Stimulated activated memory B cell treated with anti-CD40 and anti-IgM and Interleukin-4, amounts not matched to agents 10 μg/mL and 1 μg/mL and 100 μg/mL, for 72 hours (primary cell): ENCODE measurements at regions not wholly inside any gene's neighbourhood (a gene's known extent, or its start where the extent isn't known, plus 50 kb on each side); places are given as distances from the start of the nearest gene placed in this dataset.
"Not testable (repeated sequence)": the region's sequence is repeated elsewhere in the genome, so short reads cannot be mapped to it uniquely, and the experiment has no call there.

Experiments used
- ATAC-seq: fragments of 150-1000 bp; cut with Tn5 transposase; 2 replicates; pipeline ENCODE4 v1.10.0; 2021
- H3K27ac Mint-ChIP-seq: one replicate; pipeline ENCODE4 v1.8.0; 2022; ENCODE audit warnings: mild to moderate bottlenecking, mixed read lengths
- H3K27me3 Mint-ChIP-seq: one replicate; pipeline ENCODE4 v1.8.0; 2022; ENCODE audit warnings: mixed read lengths
- H3K36me3 Mint-ChIP-seq: one replicate; pipeline ENCODE4 v1.8.0; 2022; ENCODE audit warnings: mixed read lengths
- H3K4me1 Mint-ChIP-seq: one replicate; pipeline ENCODE4 v1.8.0; 2022; ENCODE audit warnings: mixed read lengths
- H3K4me3 Mint-ChIP-seq: one replicate; pipeline ENCODE4 v1.8.0; 2022; ENCODE audit warnings: mild to moderate bottlenecking, moderate library complexity, mixed read lengths
- H3K9me3 Mint-ChIP-seq: one replicate; pipeline ENCODE4 v1.8.0; 2022; ENCODE audit warnings: mixed read lengths

- Mint-ChIP-seq H3K36me3 (no peaks in the 10 kb centered on the region), H3K9me3 (no peaks in the 10 kb centered on the region), H3K4me3 (no peak overlapping the region), H3K27ac (no peak overlapping the region), H3K4me1 (peaks cover 6% of the 10 kb centered on the region), H3K27me3 (peaks cover 8% of the 10 kb centered on the region)
- no peak for ATAC-seq
Measured at GRCh38 chr3:72515281-72515680, 333.0 kb downstream of the SHQ1 start.

- Mint-ChIP-seq H3K36me3 (no peaks in the 10 kb centered on the region), H3K9me3 (no peaks in the 10 kb centered on the region), H3K27me3 (peaks cover 17% of the 10 kb centered on the region), H3K4me3 (no peak overlapping the region), H3K4me1 (no peaks in the 10 kb centered on the region), H3K27ac (no peak overlapping the region)
- ATAC-seq: no peak
Measured at GRCh38 chr3:72510247-72510646, 338.0 kb downstream of the SHQ1 start.

DNA sequence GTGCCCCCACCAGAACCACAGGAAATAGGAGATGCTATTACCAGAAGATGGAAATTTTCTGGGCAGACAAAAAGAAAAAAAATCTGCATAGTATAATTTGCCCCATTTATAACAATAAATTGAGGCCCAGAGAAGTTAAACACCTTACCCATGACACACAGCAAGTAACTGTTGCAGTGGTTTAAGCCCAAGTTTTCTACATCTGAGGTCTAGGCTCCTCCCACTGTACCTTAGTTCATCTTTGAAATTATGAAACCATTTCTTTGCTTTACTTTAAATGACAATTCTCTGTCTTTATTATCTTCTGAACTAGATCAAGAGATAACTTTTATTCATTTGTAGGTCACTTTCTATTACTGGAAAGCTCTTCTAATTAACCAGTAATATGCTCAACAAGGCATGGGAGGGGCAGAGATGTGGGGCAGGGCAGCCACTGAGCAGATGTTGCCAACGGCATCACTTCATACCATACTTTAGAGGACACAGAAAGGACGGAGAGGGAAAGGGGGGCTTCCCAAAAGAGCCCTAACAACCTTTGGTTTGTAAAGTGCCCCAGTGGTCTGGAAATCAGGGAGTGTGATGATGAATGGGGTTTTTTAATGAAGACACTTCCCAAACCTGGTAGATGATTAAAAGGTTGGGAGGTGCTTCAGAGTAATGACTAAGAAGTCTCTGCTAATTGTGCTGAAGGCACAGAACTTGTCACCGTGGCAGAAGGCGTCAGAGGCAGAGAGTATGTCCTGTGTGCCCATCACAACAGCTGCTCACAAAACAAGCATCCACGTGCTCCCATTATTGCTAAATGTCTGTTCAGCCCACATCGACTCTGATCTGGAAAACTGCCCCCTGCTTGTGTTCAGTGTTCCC, 342.5 kb downstream of the SHQ1 start:
- H3K4me3 Mint-ChIP-seq: no peak overlapping the region
- H3K27ac Mint-ChIP-seq: no peak overlapping the region
- peaks cover 16% of the 10 kb centered on the region for H3K27me3 Mint-ChIP-seq
- ATAC-seq: no peak
- no peaks in the 10 kb centered on the region for H3K4me1 Mint-ChIP-seq
- no peaks in the 10 kb centered on the region for H3K36me3 Mint-ChIP-seq
- H3K9me3 Mint-ChIP-seq: no peaks in the 10 kb centered on the region

GRCh38 chr3:72497501-72497900, 350.7 kb downstream of the SHQ1 start:
- peaks cover 25% of the 10 kb centered on the region for H3K4me1 Mint-ChIP-seq
- H3K36me3 Mint-ChIP-seq, H3K4me3 Mint-ChIP-seq, ATAC-seq, H3K27me3 Mint-ChIP-seq: not testable (repeated sequence)
- peak overlapping the region; percentile 4 for H3K27ac Mint-ChIP-seq
- H3K9me3 Mint-ChIP-seq: peaks cover 13% of the 10 kb centered on the region

DNA sequence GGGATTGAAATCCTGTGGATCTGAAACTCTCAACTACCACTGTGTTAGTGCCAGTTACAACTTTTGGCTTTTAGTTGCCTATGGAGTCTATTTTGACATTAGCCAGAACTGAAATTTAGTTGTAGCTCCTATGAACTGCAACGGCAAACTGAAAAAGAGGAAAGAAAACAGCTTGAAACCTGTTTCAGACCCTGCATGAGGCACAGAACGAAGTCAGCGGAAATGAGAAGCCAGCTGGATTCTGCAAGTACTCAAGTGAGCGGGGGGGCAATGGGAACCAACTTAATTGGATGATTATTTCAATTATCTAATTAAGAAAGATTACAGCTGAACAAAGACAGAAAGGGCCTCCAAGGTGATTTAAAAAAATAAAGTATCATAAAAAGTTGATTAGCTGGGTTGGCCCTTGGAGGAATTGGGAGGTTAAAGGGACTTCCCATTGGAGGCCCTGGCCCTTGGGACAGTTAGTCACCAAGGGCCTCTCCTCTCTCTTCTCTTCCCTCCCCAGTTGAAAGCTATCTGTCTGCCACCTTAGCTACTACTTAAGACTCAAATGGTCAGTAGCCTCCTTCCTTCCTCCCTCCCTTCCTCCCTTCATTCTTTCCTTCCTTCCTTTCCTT, 352.1 kb downstream of the SHQ1 start:
- Mint-ChIP-seq H3K27ac (peak overlapping the region; percentile 4), H3K4me3 (no peak overlapping the region)

GRCh38 chr3:72494626-72495025, 353.6 kb downstream of the SHQ1 start:
- Mint-ChIP-seq H3K4me1 (peaks cover 42% of the 10 kb centered on the region), H3K27me3 (no peaks in the 10 kb centered on the region), H3K9me3 (peaks cover 13% of the 10 kb centered on the region), H3K4me3 (no peak overlapping the region), H3K36me3 (peaks cover 3% of the 10 kb centered on the region), H3K27ac (no peak overlapping the region)
- ATAC-seq: no peak

More for the DNA sequence above, 352.1 kb downstream of the SHQ1 start:
- peaks cover 33% of the 10 kb centered on the region for H3K4me1 Mint-ChIP-seq
- peak; percentile 78 for ATAC-seq
- H3K9me3 Mint-ChIP-seq: peaks cover 13% of the 10 kb centered on the region
- H3K36me3 Mint-ChIP-seq: peaks cover 3% of the 10 kb centered on the region
- H3K27me3 Mint-ChIP-seq: no peaks in the 10 kb centered on the region

DNA sequence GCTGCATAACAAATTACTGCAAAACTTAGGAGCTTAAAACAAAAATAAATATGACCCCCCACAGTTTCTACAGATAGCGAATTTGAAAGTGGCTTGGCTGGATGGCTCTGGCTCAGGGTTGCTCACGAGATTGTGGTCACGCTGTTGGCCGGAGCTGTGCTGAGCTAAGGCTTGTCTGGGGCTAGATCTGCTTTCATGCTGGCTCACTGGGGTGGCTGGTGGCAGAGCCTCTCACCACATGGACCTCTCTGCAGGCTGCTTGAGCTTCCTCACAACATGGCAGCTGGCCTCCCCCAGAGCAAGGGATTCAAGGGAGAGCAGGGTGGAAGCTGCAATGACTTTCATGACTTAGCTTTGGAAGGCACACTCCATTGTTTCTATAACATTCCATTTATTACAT, 354.1 kb downstream of the SHQ1 start:
- H3K36me3 Mint-ChIP-seq: peaks cover 3% of the 10 kb centered on the region
- H3K4me1 Mint-ChIP-seq: peaks cover 39% of the 10 kb centered on the region
- H3K27me3 Mint-ChIP-seq: no peaks in the 10 kb centered on the region
- ATAC-seq: no peak
- H3K4me3 Mint-ChIP-seq: no peak overlapping the region
- peaks cover 13% of the 10 kb centered on the region for H3K9me3 Mint-ChIP-seq
- no peak overlapping the region for H3K27ac Mint-ChIP-seq

DNA sequence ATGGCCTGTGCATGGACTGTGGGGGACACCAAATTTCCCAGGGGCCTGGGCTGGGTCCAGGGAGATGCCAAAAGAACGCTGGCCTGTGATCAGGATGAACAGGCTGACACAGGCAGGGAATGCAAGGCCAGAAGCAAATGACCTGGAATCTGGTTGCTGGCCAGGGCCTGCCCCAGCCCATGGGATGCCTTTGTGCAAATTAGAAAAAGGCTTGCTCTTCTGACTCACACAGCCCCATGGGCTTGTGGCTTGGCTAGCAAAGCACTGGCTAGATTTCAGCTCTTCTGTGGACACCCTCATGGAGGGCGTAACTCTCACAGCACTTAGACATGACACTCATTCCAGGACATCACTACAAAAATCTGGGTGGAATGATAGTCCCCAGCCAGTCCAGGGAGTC, 356.0 kb downstream of the SHQ1 start:
- no peak for ATAC-seq
- H3K27me3 Mint-ChIP-seq: no peaks in the 10 kb centered on the region
- H3K9me3 Mint-ChIP-seq: peaks cover 10% of the 10 kb centered on the region
- peaks cover 51% of the 10 kb centered on the region for H3K4me1 Mint-ChIP-seq
- H3K27ac Mint-ChIP-seq: no peak overlapping the region
- no peaks in the 10 kb centered on the region for H3K36me3 Mint-ChIP-seq
- H3K4me3 Mint-ChIP-seq: no peak overlapping the region

- no peaks in the 10 kb centered on the region for H3K27me3 Mint-ChIP-seq
- no peaks in the 10 kb centered on the region for H3K36me3 Mint-ChIP-seq
- H3K27ac Mint-ChIP-seq: peak overlapping the region; percentile 5
- no peak overlapping the region for H3K4me3 Mint-ChIP-seq
- H3K9me3 Mint-ChIP-seq: peaks cover 10% of the 10 kb centered on the region
- H3K4me1 Mint-ChIP-seq: peaks cover 56% of the 10 kb centered on the region
- peak; percentile 4 for ATAC-seq
Measured at GRCh38 chr3:72490688-72491435, 357.4 kb downstream of the SHQ1 start.

- no peak for ATAC-seq
- Mint-ChIP-seq H3K27ac (no peak overlapping the region), H3K4me3 (no peak overlapping the region), H3K36me3 (no peaks in the 10 kb centered on the region), H3K4me1 (peaks cover 59% of the 10 kb centered on the region), H3K9me3 (peaks cover 12% of the 10 kb centered on the region), H3K27me3 (no peaks in the 10 kb centered on the region)
Measured at GRCh38 chr3:72489901-72490300, 358.3 kb downstream of the SHQ1 start.

GRCh38 chr3:72488738-72489035, 359.6 kb downstream of the SHQ1 start:
- H3K36me3 Mint-ChIP-seq: no peaks in the 10 kb centered on the region
- H3K27ac Mint-ChIP-seq: peak overlapping the region; percentile 87
- H3K4me3 Mint-ChIP-seq: no peak overlapping the region
- ATAC-seq: no peak
- H3K4me1 Mint-ChIP-seq: peaks cover 53% of the 10 kb centered on the region
- H3K9me3 Mint-ChIP-seq: peaks cover 4% of the 10 kb centered on the region
- no peaks in the 10 kb centered on the region for H3K27me3 Mint-ChIP-seq

- peak overlapping the region; percentile 21 for H3K4me3 Mint-ChIP-seq
- peaks cover 2% of the 10 kb centered on the region for H3K9me3 Mint-ChIP-seq
- no peaks in the 10 kb centered on the region for H3K36me3 Mint-ChIP-seq
- no peaks in the 10 kb centered on the region for H3K27me3 Mint-ChIP-seq
- peaks cover 56% of the 10 kb centered on the region for H3K4me1 Mint-ChIP-seq
- H3K27ac Mint-ChIP-seq: peak overlapping the region; percentile 87
- ATAC-seq: peak; percentile 55
Measured at GRCh38 chr3:72487946-72488737, 360.1 kb downstream of the SHQ1 start.

GRCh38 chr3:72487078-72487765, 361.0 kb downstream of the SHQ1 start:
- Mint-ChIP-seq H3K27me3 (no peaks in the 10 kb centered on the region), H3K4me1 (peaks cover 65% of the 10 kb centered on the region), H3K36me3 (no peaks in the 10 kb centered on the region), H3K4me3 (peak overlapping the region; percentile 57), H3K27ac (peak overlapping the region; percentile 87), H3K9me3 (peaks cover 2% of the 10 kb centered on the region)
- ATAC-seq: peak; percentile 89

- Mint-ChIP-seq H3K27ac (peak overlapping the region; percentile 50), H3K4me1 (peaks cover 61% of the 10 kb centered on the region), H3K4me3 (no peak overlapping the region), H3K36me3 (no peaks in the 10 kb centered on the region), H3K27me3 (no peaks in the 10 kb centered on the region), H3K9me3 (peaks cover 2% of the 10 kb centered on the region)
- ATAC-seq: no peak
Measured at GRCh38 chr3:72485641-72486040, 362.6 kb downstream of the SHQ1 start.
